K562 (cell line): ENCODE measurements at regions not wholly inside any gene's neighbourhood (a gene's known extent, or its start where the extent isn't known, plus 50 kb on each side); places are given as distances from the start of the nearest gene placed in this dataset.

Source experiments
- ATAC-seq: fragments of 200-7000 bp; cut with Tn5 transposase; 3 replicates; pipeline ENCODE4 v1.9.1; 2020; ENCODE audit warnings: moderate library complexity
- BruUV-seq: library from RNA; stranded (reverse); fragments of 400-500 nt; replicated peaks from 2 replicates; lab custom pipeline; 2021; lab: Mats Ljungman, UMichigan
- CTCF ChIA-PET: fragments of 300-600 bp; formaldehyde crosslinking; extraction: SDS; loops from one replicate; lab custom pipeline; 2021; ENCODE audit warnings: low intra/inter-chr PET ratio; lab: Yijun Ruan, JAX
- POLR2A ChIA-PET: fragments of 300-600, 350-650 bp; sonication (Branson Sonifier 250); formaldehyde crosslinking; extraction: SDS; loops from one replicate; lab custom pipeline; 2021; ENCODE audit warnings: antibody characterized with exemption, inconsistent platforms; lab: Yijun Ruan, JAX
- DNase-seq, 4 experiments: peaks; one replicate each; pipeline versions ENCODE4 v3.0.0 to v3.0.0-alpha.2; 2011 to 2018; ENCODE audit warnings: low spot score in 3 of 4, mixed read lengths in 3 of 4; ENCODE audit errors: extremely low read depth in 1 of 4
- FAIRE-seq: peaks from 2 replicates; lab custom pipeline; 2011; peaks lifted over from hg19 to GRCh38; lab: Jason Lieb, UNC
- H2AFZ ChIP-seq: 2 replicates; pipeline ENCODE4 v1.6.0; 2011; ENCODE audit warnings: low read depth, low read length, control low read depth, inconsistent platforms
- H3K27ac ChIP-seq: fragments of 200-600 bp; 3 replicates; pipeline ENCODE4 v1.8.0; 2011; ENCODE audit warnings: low read depth, mild to moderate bottlenecking, control low read depth, inconsistent platforms, low read length, moderate library complexity, mixed read lengths; ENCODE audit errors: extremely low read depth
- H3K27me3 ChIP-seq, 2 experiments: fragments of 300-600 bp in 1 of 2; 2 replicates in 1 of 2; 3 replicates in 1 of 2; pipeline versions ENCODE4 v1.6.0 to v1.8.0; 2011; ENCODE audit warnings: inconsistent platforms in 2 of 2, low read length in 2 of 2, mild to moderate bottlenecking in 1 of 2, mixed read lengths in 1 of 2, moderate library complexity in 1 of 2; ENCODE audit not compliant: control insufficient read depth in 2 of 2, insufficient read depth in 2 of 2
- H3K36me3 ChIP-seq: fragments of 300-600 bp; 3 replicates; pipeline ENCODE4 v1.8.0; 2011; ENCODE audit warnings: mild to moderate bottlenecking, low read length, inconsistent platforms; ENCODE audit not compliant: control insufficient read depth, insufficient read depth
- H3K4me1 ChIP-seq, 2 experiments: fragments of 200-600 bp in 1 of 2; replicated peaks in 1 of 2; 2 replicates in 1 of 2; 3 replicates in 1 of 2; pipeline versions ENCODE4 v1.5.1 to v1.8.0; 2011; ENCODE audit warnings: inconsistent platforms in 2 of 2, low read length in 2 of 2, mild to moderate bottlenecking in 1 of 2, mixed read lengths in 1 of 2, moderate library complexity in 1 of 2; ENCODE audit not compliant: control insufficient read depth in 2 of 2, insufficient read depth in 2 of 2
- H3K4me2 ChIP-seq: 2 replicates; pipeline ENCODE4 v1.6.1; 2011; ENCODE audit warnings: low read length, control low read depth, inconsistent platforms, mixed read lengths; ENCODE audit not compliant: insufficient read depth
- H3K4me3 ChIP-seq: fragments of 200-600 bp; sonication (generic), shearing (Covaris generic); 2 replicates; pipeline ENCODE4 v1.5.1; 2016; ENCODE audit warnings: control low read depth, inconsistent platforms
- H3K79me2 ChIP-seq: fragments of 200-600 bp; 3 replicates; pipeline ENCODE4 v1.8.0; 2011; ENCODE audit warnings: low read length, inconsistent platforms; ENCODE audit not compliant: control insufficient read depth, insufficient read depth
- H3K9ac ChIP-seq, 2 experiments: 2 replicates each; pipeline versions ENCODE4 v1.6.0 to v1.6.1; 2011; ENCODE audit warnings: low read depth in 2 of 2, low read length in 2 of 2, control low read depth in 1 of 2, inconsistent platforms in 1 of 2, mild to moderate bottlenecking in 1 of 2, mixed read lengths in 1 of 2; ENCODE audit not compliant: insufficient read depth in 1 of 2
- H3K9me1 ChIP-seq: one replicate; pipeline ENCODE4 v1.6.0; 2011; ENCODE audit warnings: inconsistent platforms, mild to moderate bottlenecking, low read length, moderate library complexity; ENCODE audit not compliant: control insufficient read depth, insufficient read depth
- H3K9me3 ChIP-seq: replicated peaks from 2 replicates; pipeline ENCODE4 v1.5.1; 2011; ENCODE audit warnings: low read depth, low read length, inconsistent platforms; ENCODE audit not compliant: control insufficient read depth, insufficient read depth
- H4K20me1 ChIP-seq: replicated peaks from 2 replicates; pipeline ENCODE4 v1.6.1; 2011; ENCODE audit warnings: low read length, inconsistent platforms, mixed read lengths; ENCODE audit not compliant: control insufficient read depth, insufficient read depth
- GATA2 ChIP-seq: sonication (generic); formaldehyde crosslinking; IDR thresholded peaks from 2 replicates; pipeline ENCODE4 v1.4.0; 2020; ENCODE audit warnings: mild to moderate bottlenecking, missing genetic modification reagents
- GTF3C2 ChIP-seq: IDR thresholded peaks from 3 replicates; pipeline ENCODE4 v1.6.1; 2011; ENCODE audit warnings: borderline replicate concordance, mild to moderate bottlenecking, moderate library complexity; ENCODE audit not compliant: insufficient read length; ENCODE audit errors: extremely low read depth
- MAFG ChIP-seq: fragments of 450-650 bp; conservative IDR thresholded peaks from 2 replicates; pipeline ENCODE4 v1.6.1; 2016; ENCODE audit warnings: missing genetic modification characterization, missing compliant biosample characterization
- PRMT5 ChIP-seq: sonication (generic); formaldehyde crosslinking; IDR thresholded peaks from 2 replicates; pipeline ENCODE4 v1.5.0; 2020; ENCODE audit warnings: missing genetic modification reagents
- TBL1XR1 ChIP-seq, 2 experiments: IDR thresholded peaks; 2 replicates each; pipeline ENCODE4 v1.6.1; 2012; ENCODE audit warnings: improper control_type of control experiment in 2 of 2, low read length in 2 of 2, mild to moderate bottlenecking in 1 of 2
- ZNF316 ChIP-seq: fragments of 450-650 bp; IDR thresholded peaks from 2 replicates; pipeline ENCODE4 v1.6.1; 2016
- in situ Hi-C: fragments of 300-500 bp; cut with MboI; formaldehyde crosslinking; loops from 4 replicates; pipeline ENCODE4 v1.15.0; 2018; ENCODE audit warnings: inconsistent platforms, mixed read lengths
- intact Hi-C: fragments of 100-400 bp; cut with micrococcal nuclease; formaldehyde crosslinking; loops from 2 replicates; pipeline ENCODE4 v1.14.2; 2022

- no peak for TF ChIP-seq GTF3C2
- no peak for TF ChIP-seq TBL1XR1 (IDR thresholded peaks at IDR 0.05; ENCODE audit: low read length in 2 of 2)
Observed at GRCh38 chr2:76429374-76429773, 718.7 kb upstream of the GCFC2 start (continued).

GRCh38 chr2:76427452-76427851 lies 716.7 kb upstream of the GCFC2 start:
- no peak for FAIRE-seq
- Histone ChIP-seq H3K27me3 (no peaks in the 10 kb centered on the region), H3K9ac (no peak overlapping the region), H3K27ac (no peak overlapping the region), H3K4me1 (no peaks in the 10 kb centered on the region), H3K36me3 (no peaks in the 10 kb centered on the region), H3K4me3 (no peak overlapping the region), H3K9me1 (no peaks in the 10 kb centered on the region), H3K9me3 (no peaks in the 10 kb centered on the region), H3K4me2 (no peak overlapping the region), H2AFZ (no peak overlapping the region), H4K20me1 (no peaks in the 10 kb centered on the region), H3K79me2 (no peaks in the 10 kb centered on the region)
- no peak for ATAC-seq
- POLR2A ChIA-PET, result no interaction called here
- in situ Hi-C loops, result no loop called here
- no peak for DNase-seq
- BruUV-seq, result no TSS peak
- intact Hi-C loops, result no loop called here
- TF ChIP-seq PRMT5 (CRISPR knock-in tag), result no peak
- no peak for TF ChIP-seq GATA2 (CRISPR knock-in tag)
- TF ChIP-seq ZNF316, result peak; percentile 34; the same call in 1 of the 2 replicates
- 0 out of 2 replicates have a peak, but pooled peaks have one; percentile 15 for TF ChIP-seq MAFG (tag)
- CTCF ChIA-PET, result no interaction called here
